CD4-positive, alpha-beta T cell treated with Interleukin-2 at 100 ng/mL for 4 hours (primary cell): ENCODE measurements at regions not wholly inside any gene's neighbourhood (a gene's known extent, or its start where the extent isn't known, plus 50 kb on each side); places are given as distances from the start of the nearest gene placed in this dataset.

Experiments used
- DNase-seq: peaks from one replicate; pipeline ENCODE4 v3.0.0-alpha.2; 2020; ENCODE audit warnings: low spot score

- no peak for DNase-seq
Observed at GRCh38 chr15:47333734-47334133, 383.6 kb upstream of the SEMA6D start.

- no peak for DNase-seq
Observed at GRCh38 chr15:47334805-47335535, 382.3 kb upstream of the SEMA6D start.

GRCh38 chr15:47337106-47337505 is 380.2 kb upstream of the SEMA6D start:
- DNase-seq, result no peak

GRCh38 chr15:47337836-47338235 is 379.5 kb upstream of the SEMA6D start:
- DNase-seq, result no peak

GRCh38 chr15:47338771-47339170 is 378.5 kb upstream of the SEMA6D start:
- DNase-seq, result no peak

GRCh38 chr15:47339800-47340570 is 377.3 kb upstream of the SEMA6D start:
- DNase-seq, result no peak

- no peak for DNase-seq
Observed at GRCh38 chr15:47340571-47340920, 376.8 kb upstream of the SEMA6D start.

GRCh38 chr15:47349179-47349578 is 368.1 kb upstream of the SEMA6D start:
- no peak for DNase-seq

GRCh38 chr15:47351501-47351900 is 365.8 kb upstream of the SEMA6D start:
- no peak for DNase-seq

- DNase-seq, result no peak
Observed at GRCh38 chr15:47352217-47352616, 365.1 kb upstream of the SEMA6D start.

- DNase-seq, result no peak
Observed at GRCh38 chr15:47355759-47356158, 361.5 kb upstream of the SEMA6D start.

- DNase-seq, result no peak
Observed at GRCh38 chr15:47356297-47356696, 361.0 kb upstream of the SEMA6D start.

GRCh38 chr15:47358876-47359275 is 358.4 kb upstream of the SEMA6D start:
- no peak for DNase-seq

GRCh38 chr15:47360305-47360704 is 357.0 kb upstream of the SEMA6D start:
- DNase-seq, result no peak

- no peak for DNase-seq
Observed at GRCh38 chr15:47362118-47362905, 355.0 kb upstream of the SEMA6D start.

- DNase-seq, result no peak
Observed at GRCh38 chr15:47363653-47364052, 353.7 kb upstream of the SEMA6D start.

GRCh38 chr15:47364230-47365141 is 352.8 kb upstream of the SEMA6D start:
- no peak for DNase-seq

- no peak for DNase-seq
Observed at GRCh38 chr15:47366884-47367283, 350.4 kb upstream of the SEMA6D start.

- DNase-seq, result no peak
Observed at GRCh38 chr15:47367726-47368390, 349.4 kb upstream of the SEMA6D start.

GRCh38 chr15:47371939-47372338 is 345.4 kb upstream of the SEMA6D start:
- DNase-seq, result no peak

- DNase-seq, result no peak
Observed at GRCh38 chr15:47374222-47374621, 343.1 kb upstream of the SEMA6D start.
